ENCODE measurements at regions not wholly inside any gene's neighbourhood (a gene's known extent, or its start where the extent isn't known, plus 50 kb on each side); places are given as distances from the start of the nearest gene placed in this dataset.

DNA sequence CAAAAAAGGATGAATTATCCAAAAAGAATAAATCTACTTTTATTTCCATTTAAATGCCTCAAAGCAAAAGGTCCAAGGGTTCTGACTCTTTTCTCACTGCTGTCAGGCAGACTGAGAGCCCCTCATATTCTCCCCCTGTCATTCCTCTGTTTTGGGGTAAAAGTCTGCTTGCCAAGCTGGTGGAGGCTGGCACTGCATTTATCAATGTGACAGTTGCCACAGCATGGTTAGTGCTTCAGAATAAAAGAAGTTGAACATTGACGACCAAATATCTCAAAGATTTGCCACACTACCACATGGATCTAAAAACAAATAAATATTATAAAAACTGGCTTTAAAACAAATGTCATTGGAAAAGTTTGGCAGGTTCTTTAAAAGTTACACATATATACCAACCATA, 89.2 kb upstream of the SNRK start:
- Histone ChIP-seq H3K79me2 (ENCODE audit: low read length) (no peaks in the 10 kb centered on the region), H3K4me3 (ENCODE audit: low read length) (no peak overlapping the region), H3K4me2 (ENCODE audit: low read length) (no peak overlapping the region), H3K4me1 (ENCODE audit: low read length) (0 out of 2 replicates have a peak, but pooled peaks cover 3% of the 10 kb centered on the region), H3K9me3 (ENCODE audit: insufficient read depth, low read length) (0 out of 2 replicates have a peak, but pooled peaks cover 3% of the 10 kb centered on the region), H3K27ac (ENCODE audit: low read length) (no peak overlapping the region), H3K36me3 (replicated peaks; ENCODE audit: low read depth, low read length) (no peaks in the 10 kb centered on the region), H3K9ac (ENCODE audit: low read length) (no peak overlapping the region), H3K27me3 (ENCODE audit: low read depth, low read length) (peaks cover 48% of the 10 kb centered on the region), H4K20me1 (ENCODE audit: insufficient read depth, low read length) (no peaks in the 10 kb centered on the region), H2AFZ (ENCODE audit: low read depth, low read length) (no peak overlapping the region)
- TF ChIP-seq, protein P1, sequence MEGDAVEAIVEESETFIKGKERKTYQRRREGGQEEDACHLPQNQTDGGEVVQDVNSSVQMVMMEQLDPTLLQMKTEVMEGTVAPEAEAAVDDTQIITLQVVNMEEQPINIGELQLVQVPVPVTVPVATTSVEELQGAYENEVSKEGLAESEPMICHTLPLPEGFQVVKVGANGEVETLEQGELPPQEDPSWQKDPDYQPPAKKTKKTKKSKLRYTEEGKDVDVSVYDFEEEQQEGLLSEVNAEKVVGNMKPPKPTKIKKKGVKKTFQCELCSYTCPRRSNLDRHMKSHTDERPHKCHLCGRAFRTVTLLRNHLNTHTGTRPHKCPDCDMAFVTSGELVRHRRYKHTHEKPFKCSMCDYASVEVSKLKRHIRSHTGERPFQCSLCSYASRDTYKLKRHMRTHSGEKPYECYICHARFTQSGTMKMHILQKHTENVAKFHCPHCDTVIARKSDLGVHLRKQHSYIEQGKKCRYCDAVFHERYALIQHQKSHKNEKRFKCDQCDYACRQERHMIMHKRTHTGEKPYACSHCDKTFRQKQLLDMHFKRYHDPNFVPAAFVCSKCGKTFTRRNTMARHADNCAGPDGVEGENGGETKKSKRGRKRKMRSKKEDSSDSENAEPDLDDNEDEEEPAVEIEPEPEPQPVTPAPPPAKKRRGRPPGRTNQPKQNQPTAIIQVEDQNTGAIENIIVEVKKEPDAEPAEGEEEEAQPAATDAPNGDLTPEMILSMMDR (IDR thresholded peaks at IDR 0.05; ENCODE audit: low read depth, low read length), result no peak

DNA sequence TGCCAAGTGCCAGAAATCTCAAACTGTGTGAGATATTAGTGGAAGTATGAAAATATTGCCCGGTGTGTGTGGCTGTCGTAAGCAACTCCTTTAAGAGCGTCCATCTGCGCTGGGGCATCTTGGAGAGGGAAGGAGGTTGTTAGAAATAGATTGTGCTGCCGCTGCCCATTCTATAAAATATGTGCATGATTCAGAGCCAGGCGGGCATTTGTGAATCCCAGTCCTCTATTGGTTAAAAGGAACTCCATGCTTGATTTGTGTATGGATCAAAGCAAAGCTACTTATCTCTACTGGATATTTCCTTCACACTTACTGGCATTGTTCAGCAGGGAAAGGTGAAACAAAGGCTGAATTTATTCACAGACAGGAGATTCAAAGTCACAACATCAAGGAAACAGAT, 89.6 kb upstream of the SNRK start:
- H4K20me1 ChIP-seq (ENCODE audit: insufficient read depth, low read length), result no peaks in the 10 kb centered on the region
- no peak for TF ChIP-seq EZH2phosphoT487 (IDR thresholded peaks at IDR 0.05; ENCODE audit: low read depth)
- TF ChIP-seq, protein P1 (IDR thresholded peaks at IDR 0.05; ENCODE audit: low read depth, low read length), result no peak
- H3K4me3 ChIP-seq (ENCODE audit: low read length), result no peak overlapping the region
- no peaks in the 10 kb centered on the region for H3K79me2 ChIP-seq (ENCODE audit: low read length)
- no peak overlapping the region for H2AFZ ChIP-seq (ENCODE audit: low read depth, low read length)
- H3K9ac ChIP-seq (ENCODE audit: low read length), result no peak overlapping the region
- no peak overlapping the region for H3K27ac ChIP-seq (ENCODE audit: low read length)
- H3K9me3 ChIP-seq (ENCODE audit: insufficient read depth, low read length), result 0 out of 2 replicates have a peak, but pooled peaks cover 3% of the 10 kb centered on the region
- 0 out of 2 replicates have a peak, but pooled peaks cover 3% of the 10 kb centered on the region for H3K4me1 ChIP-seq (ENCODE audit: low read length)
- H3K4me2 ChIP-seq (ENCODE audit: low read length), result no peak overlapping the region
- no peaks in the 10 kb centered on the region for H3K36me3 ChIP-seq (replicated peaks; ENCODE audit: low read depth, low read length)
- peaks cover 48% of the 10 kb centered on the region for H3K27me3 ChIP-seq (ENCODE audit: low read depth, low read length)

DNA sequence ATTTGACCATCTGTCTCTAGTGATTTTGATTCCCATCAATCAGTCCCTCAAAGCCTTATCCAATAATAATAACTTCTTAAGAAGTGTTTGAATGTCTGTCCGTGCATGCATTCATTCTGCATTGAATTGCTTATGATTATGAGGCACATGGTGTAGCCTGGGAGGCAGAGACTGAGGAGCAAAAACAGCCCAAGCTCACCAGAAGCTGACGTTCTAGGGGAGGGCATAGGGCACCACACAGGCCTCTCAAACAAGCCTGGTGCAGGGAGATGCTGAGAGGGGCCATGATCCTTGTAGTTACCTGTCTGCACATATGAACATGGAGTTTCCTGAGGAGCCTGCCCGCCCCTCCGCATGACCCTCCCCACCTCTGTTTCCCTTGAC, 89.2 kb upstream of the POMGNT2 start:
- H3K79me2 ChIP-seq (ENCODE audit: low read length), result no peaks in the 10 kb centered on the region
- H3K4me2 ChIP-seq (ENCODE audit: low read length), result no peak overlapping the region
- no peak overlapping the region for H2AFZ ChIP-seq (ENCODE audit: low read depth, low read length)
- H3K9ac ChIP-seq (ENCODE audit: low read length), result no peak overlapping the region
- 0 out of 2 replicates have a peak, but pooled peaks cover 3% of the 10 kb centered on the region for H3K9me3 ChIP-seq (ENCODE audit: insufficient read depth, low read length)
- H3K27ac ChIP-seq (ENCODE audit: low read length), result no peak overlapping the region
- H3K4me1 ChIP-seq (ENCODE audit: low read length), result no peaks in the 10 kb centered on the region
- no peaks in the 10 kb centered on the region for H3K36me3 ChIP-seq (replicated peaks; ENCODE audit: low read depth, low read length)
- peaks cover 52% of the 10 kb centered on the region for H3K27me3 ChIP-seq (ENCODE audit: low read depth, low read length)
- no peak for TF ChIP-seq EZH2phosphoT487 (IDR thresholded peaks at IDR 0.05; ENCODE audit: low read depth)
- TF ChIP-seq, protein P1 (IDR thresholded peaks at IDR 0.05; ENCODE audit: low read depth, low read length), result no peak
- H4K20me1 ChIP-seq (ENCODE audit: insufficient read depth, low read length), result no peaks in the 10 kb centered on the region
- no peak overlapping the region for H3K4me3 ChIP-seq (ENCODE audit: low read length)

DNA sequence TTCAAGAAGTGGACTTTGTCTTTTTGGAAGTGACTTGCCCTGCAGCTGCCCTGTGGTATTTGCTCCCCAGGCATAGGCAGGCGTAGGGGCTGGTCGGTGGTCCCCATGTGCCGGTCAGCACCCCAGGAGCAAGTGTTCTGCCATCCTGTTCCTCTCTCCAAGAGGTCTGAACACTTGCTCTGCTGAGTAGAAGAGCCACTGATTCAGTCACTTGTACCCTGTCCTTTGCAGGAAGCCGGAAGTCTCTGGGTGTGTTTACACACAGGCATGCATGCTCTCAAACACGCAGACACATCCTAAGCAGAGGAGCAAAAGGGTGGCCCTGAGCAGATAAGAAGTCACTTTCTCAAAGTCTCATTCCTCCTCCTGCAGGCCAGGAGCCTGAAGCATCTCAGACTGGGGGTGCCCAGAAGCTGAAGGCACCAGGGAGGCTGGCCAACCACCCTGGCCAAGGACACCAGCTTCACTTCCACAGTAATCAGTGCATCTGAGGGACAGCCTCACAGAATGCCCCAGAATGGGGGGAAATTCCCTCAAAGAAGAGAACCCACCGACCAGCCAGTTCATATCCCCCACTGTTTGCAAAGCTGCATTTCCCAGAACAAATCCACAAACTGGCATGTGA, 88.7 kb upstream of the POMGNT2 start:
- Histone ChIP-seq H3K27ac (ENCODE audit: low read length) (no peak overlapping the region), H3K27me3 (ENCODE audit: low read depth, low read length) (peaks cover 52% of the 10 kb centered on the region), H3K9ac (ENCODE audit: low read length) (no peak overlapping the region), H2AFZ (ENCODE audit: low read depth, low read length) (no peak overlapping the region), H3K4me1 (ENCODE audit: low read length) (no peaks in the 10 kb centered on the region), H3K9me3 (ENCODE audit: insufficient read depth, low read length) (0 out of 2 replicates have a peak, but pooled peaks cover 3% of the 10 kb centered on the region), H3K36me3 (replicated peaks; ENCODE audit: low read depth, low read length) (no peaks in the 10 kb centered on the region), H3K4me3 (ENCODE audit: low read length) (no peak overlapping the region), H4K20me1 (ENCODE audit: insufficient read depth, low read length) (no peaks in the 10 kb centered on the region), H3K4me2 (ENCODE audit: low read length) (no peak overlapping the region), H3K79me2 (ENCODE audit: low read length) (no peaks in the 10 kb centered on the region)
- TF ChIP-seq, protein P1 (IDR thresholded peaks at IDR 0.05; ENCODE audit: low read depth, low read length), result no peak

Data from OCI-LY3 (cell line).